Suprapubic skin (tissue), 4 donors: ENCODE measurements at regions not wholly inside any gene's neighbourhood (a gene's known extent, or its start where the extent isn't known, plus 50 kb on each side); places are given as distances from the start of the nearest gene placed in this dataset.

Experiments used
- DNase-seq, 2 donors: peaks; one replicate each; pipeline ENCODE4 v3.0.0-alpha.2; 2019; ENCODE audit warnings: low spot score in 2 of 2
- H3K27ac ChIP-seq: fragments of 200-600 bp; sonication (generic); one replicate; pipeline ENCODE4 v1.5.1; 2019
- H3K27me3 ChIP-seq: fragments of 200-600 bp; sonication (generic); one replicate; pipeline ENCODE4 v1.5.1; 2019
- H3K36me3 ChIP-seq: fragments of 200-600 bp; sonication (generic); one replicate; pipeline ENCODE4 v1.5.1; 2019
- H3K4me1 ChIP-seq: fragments of 200-600 bp; sonication (generic); one replicate; pipeline ENCODE4 v1.5.1; 2019
- H3K4me3 ChIP-seq: fragments of 200-600 bp; sonication (generic); one replicate; pipeline ENCODE4 v1.5.1; 2019; ENCODE audit warnings: mild to moderate bottlenecking
- H3K9me3 ChIP-seq: fragments of 200-600 bp; sonication (generic); one replicate; pipeline ENCODE4 v1.5.1; 2019
- EP300 ChIP-seq: sonication (generic); formaldehyde crosslinking; IDR thresholded peaks from one replicate; pipeline ENCODE4 v1.6.1; 2017; ENCODE audit warnings: antibody characterized with exemption
- POLR2A ChIP-seq, 2 donors: fragments of 450-650 bp; IDR thresholded peaks; one replicate each; pipeline ENCODE4 v1.6.1; 2017; ENCODE audit warnings: antibody characterized with exemption in 2 of 2, mild to moderate bottlenecking in 2 of 2, moderate library complexity in 2 of 2
- POLR2AphosphoS5 ChIP-seq, 3 donors: sonication (generic); formaldehyde crosslinking; IDR thresholded peaks; one replicate each; pipeline ENCODE4 v1.6.1; 2017; ENCODE audit warnings: antibody characterized with exemption in 3 of 3
- WGBS: methylation state at CpG from one replicate; pipeline ENCODE4 v1.1.5; 2018; 5-methylcytosine and 5-hydroxymethylcytosine counted together
- TF ChIP-seq, protein P1 (sequence below), 2 donors: fragments of 200-600 bp in 1 of 2; fragments of 450-650 bp in 1 of 2; sonication (generic) in 1 of 2; IDR thresholded peaks; one replicate each; pipeline ENCODE4 v1.5.1; 2016 to 2019; ENCODE audit warnings: antibody characterized with exemption in 2 of 2, mild to moderate bottlenecking in 1 of 2, moderate library complexity in 1 of 2

- Histone ChIP-seq H3K27me3 (no peaks in the 10 kb centered on the region), H3K27ac (no peak overlapping the region), H3K4me1 (no peaks in the 10 kb centered on the region), H3K9me3 (no peaks in the 10 kb centered on the region), H3K4me3 (no peak overlapping the region), H3K36me3 (no peaks in the 10 kb centered on the region)
- no peak for DNase-seq
- TF ChIP-seq, protein P1, sequence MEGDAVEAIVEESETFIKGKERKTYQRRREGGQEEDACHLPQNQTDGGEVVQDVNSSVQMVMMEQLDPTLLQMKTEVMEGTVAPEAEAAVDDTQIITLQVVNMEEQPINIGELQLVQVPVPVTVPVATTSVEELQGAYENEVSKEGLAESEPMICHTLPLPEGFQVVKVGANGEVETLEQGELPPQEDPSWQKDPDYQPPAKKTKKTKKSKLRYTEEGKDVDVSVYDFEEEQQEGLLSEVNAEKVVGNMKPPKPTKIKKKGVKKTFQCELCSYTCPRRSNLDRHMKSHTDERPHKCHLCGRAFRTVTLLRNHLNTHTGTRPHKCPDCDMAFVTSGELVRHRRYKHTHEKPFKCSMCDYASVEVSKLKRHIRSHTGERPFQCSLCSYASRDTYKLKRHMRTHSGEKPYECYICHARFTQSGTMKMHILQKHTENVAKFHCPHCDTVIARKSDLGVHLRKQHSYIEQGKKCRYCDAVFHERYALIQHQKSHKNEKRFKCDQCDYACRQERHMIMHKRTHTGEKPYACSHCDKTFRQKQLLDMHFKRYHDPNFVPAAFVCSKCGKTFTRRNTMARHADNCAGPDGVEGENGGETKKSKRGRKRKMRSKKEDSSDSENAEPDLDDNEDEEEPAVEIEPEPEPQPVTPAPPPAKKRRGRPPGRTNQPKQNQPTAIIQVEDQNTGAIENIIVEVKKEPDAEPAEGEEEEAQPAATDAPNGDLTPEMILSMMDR (IDR thresholded peaks at IDR 0.05) = no peak
- TF ChIP-seq EP300 (no peak), POLR2AphosphoS5 (IDR thresholded peaks at IDR 0.05) (no peak), POLR2A (IDR thresholded peaks at IDR 0.05) (no peak)
Measured at GRCh38 chr11:104672897-104673296, 225.4 kb downstream of the CASP12 start.

DNA sequence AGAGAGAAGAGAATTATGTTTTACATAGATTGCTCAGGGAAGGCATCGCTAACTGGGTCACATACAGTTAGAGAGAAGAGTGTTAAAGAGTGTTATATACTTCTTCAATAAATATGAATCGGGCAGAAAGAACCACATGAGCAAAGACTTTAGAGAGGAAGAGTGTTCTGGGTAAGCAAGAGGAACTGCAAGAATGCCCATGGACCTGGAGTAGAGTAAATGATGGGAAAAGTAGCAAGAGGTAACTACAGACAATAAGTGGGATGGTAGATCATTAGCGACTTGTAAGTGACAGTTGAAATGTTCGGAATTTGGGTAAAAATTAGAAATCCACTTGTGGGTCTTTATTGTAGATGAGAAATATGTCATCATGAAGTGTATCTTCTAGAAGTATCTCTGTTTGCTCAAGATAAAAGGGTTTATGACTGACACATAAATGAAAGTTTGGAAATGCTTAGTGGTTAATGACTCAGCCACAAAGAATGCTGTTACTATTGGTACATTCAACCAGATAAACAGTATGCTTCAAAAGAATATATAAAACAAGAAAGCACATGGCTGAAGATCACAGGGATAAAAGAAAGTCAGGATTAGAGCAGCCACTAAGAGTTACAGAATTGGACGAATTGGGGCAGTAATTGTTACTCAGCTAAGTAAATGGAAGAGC is 229.3 kb downstream of the CASP12 start:
- WGBS = 63% methylated on average over 5 of the region's 5 CpGs

DNA sequence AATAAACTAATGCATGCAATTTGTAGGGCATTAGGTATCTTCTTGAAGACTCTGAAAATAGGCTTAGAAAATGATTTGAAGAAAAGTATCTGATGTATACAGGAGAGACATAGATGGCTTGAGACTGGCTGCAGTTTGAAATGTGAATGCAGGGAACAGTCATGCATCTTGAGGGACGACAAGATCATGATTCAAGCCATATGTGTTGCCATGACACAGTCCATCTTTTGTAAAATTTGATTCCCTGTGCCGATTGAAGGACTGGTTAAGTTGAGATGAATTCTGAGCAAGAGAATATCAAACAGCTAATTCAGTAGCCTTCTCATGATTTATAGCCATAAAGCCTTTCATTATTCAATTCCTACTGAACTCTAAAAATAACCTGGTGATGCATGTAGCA is 231.6 kb downstream of the CASP12 start:
- WGBS = 49% methylated on average over 2 of the region's 2 CpGs
- H3K36me3 ChIP-seq = no peaks in the 10 kb centered on the region

More for the DNA sequence above, 229.3 kb downstream of the CASP12 start:
- no peaks in the 10 kb centered on the region for H3K4me1 ChIP-seq
- no peaks in the 10 kb centered on the region for H3K9me3 ChIP-seq
- H3K27me3 ChIP-seq = no peaks in the 10 kb centered on the region
- no peak overlapping the region for H3K27ac ChIP-seq
- H3K36me3 ChIP-seq = no peaks in the 10 kb centered on the region
- TF ChIP-seq EP300 (no peak), POLR2A (IDR thresholded peaks at IDR 0.05) (no peak)
- H3K4me3 ChIP-seq = no peak overlapping the region
- DNase-seq = no peak

GRCh38 chr11:104665641-104666040 is 232.6 kb downstream of the CASP12 start:
- Histone ChIP-seq H3K27me3 (no peaks in the 10 kb centered on the region), H3K27ac (no peak overlapping the region), H3K36me3 (no peaks in the 10 kb centered on the region), H3K4me1 (no peaks in the 10 kb centered on the region), H3K9me3 (no peaks in the 10 kb centered on the region), H3K4me3 (no peak overlapping the region)
- TF ChIP-seq POLR2A (IDR thresholded peaks at IDR 0.05) (no peak), POLR2AphosphoS5 (IDR thresholded peaks at IDR 0.05) (no peak), EP300 (no peak)
- TF ChIP-seq, protein P1 (IDR thresholded peaks at IDR 0.05) = no peak
- no peak for DNase-seq
- 68% methylated on average over 3 of the region's 3 CpGs for WGBS

More for the DNA sequence above, 231.6 kb downstream of the CASP12 start:
- H3K9me3 ChIP-seq = no peaks in the 10 kb centered on the region
- TF ChIP-seq POLR2A (IDR thresholded peaks at IDR 0.05) (no peak), POLR2AphosphoS5 (IDR thresholded peaks at IDR 0.05) (no peak), EP300 (no peak)
- TF ChIP-seq, protein P1 (IDR thresholded peaks at IDR 0.05) = no peak
- no peak for DNase-seq
- H3K4me3 ChIP-seq = no peak overlapping the region
- no peaks in the 10 kb centered on the region for H3K4me1 ChIP-seq
- H3K27me3 ChIP-seq = no peaks in the 10 kb centered on the region
- H3K27ac ChIP-seq = no peak overlapping the region

DNA sequence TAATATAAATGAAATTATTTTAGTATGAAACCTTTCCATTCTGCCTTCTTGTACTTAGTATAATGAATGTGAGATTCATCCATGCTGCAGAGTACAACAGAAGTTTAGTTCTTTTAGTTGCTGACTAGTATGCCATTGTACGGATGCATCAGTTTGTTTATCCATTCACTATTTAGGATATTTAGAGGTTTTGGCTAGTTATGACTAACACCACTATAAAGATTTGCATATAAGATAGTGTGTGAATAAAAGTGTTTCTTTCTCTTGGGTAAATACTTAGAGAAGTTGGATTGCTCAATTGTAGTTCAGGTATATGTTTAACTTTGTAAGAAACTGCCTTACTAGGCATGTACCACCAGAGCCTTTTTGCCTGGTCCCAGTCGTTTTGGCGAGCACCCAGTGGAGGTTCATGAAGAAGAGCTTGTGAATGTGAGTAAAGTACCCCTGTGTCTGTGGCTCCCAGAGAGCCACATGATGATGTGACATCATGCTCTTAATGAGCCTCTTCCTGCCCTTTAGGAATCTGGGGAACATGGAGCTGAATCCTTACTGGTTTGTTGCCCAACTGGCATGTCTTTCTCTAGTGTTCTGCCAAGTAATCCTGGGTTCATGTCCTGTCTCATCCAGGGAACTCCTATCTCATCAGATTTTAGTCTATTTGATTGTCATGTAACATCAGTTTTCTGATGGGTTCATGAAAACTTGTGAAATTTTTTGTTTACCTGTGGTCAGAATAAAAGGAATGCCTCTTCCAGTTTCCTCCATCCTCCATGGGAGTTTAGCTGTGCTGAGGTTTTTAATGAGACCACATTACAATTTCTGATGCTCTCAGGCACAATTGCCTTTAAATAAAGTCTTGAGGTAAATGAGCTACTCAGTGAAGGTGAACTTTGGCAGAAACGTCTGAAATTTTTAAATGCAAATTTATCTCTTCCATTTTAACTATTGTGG is 234.8 kb downstream of the CASP12 start:
- Histone ChIP-seq H3K4me1 (no peaks in the 10 kb centered on the region), H3K27me3 (no peaks in the 10 kb centered on the region), H3K36me3 (no peaks in the 10 kb centered on the region), H3K4me3 (no peak overlapping the region), H3K27ac (no peak overlapping the region), H3K9me3 (no peaks in the 10 kb centered on the region)
- TF ChIP-seq EP300 = no peak
- no peak for TF ChIP-seq POLR2AphosphoS5 (IDR thresholded peaks at IDR 0.05)
- TF ChIP-seq, protein P1 (IDR thresholded peaks at IDR 0.05) = no peak
- TF ChIP-seq POLR2A (IDR thresholded peaks at IDR 0.05) = no peak
- WGBS = 71% methylated on average over 4 of the region's 4 CpGs
- no peak for DNase-seq
